ENCODE measurements at regions not wholly inside any gene's neighbourhood (a gene's known extent, or its start where the extent isn't known, plus 50 kb on each side); places are given as distances from the start of the nearest gene placed in this dataset.

GRCh38 chr20:10824750-10825500 is 151.1 kb upstream of the JAG1 start:
- in situ Hi-C loops (cut with MboI) (no loop called here), intact Hi-C loops (cut with micrococcal nuclease; ENCODE audit: unreplicated experiment) (no loop called here)
- Histone ChIP-seq H3K4me2 (ENCODE audit: control insufficient read depth, insufficient read depth) (no peak overlapping the region), H3K79me2 (ENCODE audit: control insufficient read depth, insufficient read depth, low read length) (no peaks in the 10 kb centered on the region), H2AFZ (ENCODE audit: control insufficient read depth, low read depth, low read length) (no peak overlapping the region), H3K27ac (ENCODE audit: control insufficient read depth, insufficient read depth) (no peak overlapping the region), H3K9me3 (replicated peaks; ENCODE audit: control insufficient read depth, insufficient read depth, low read length) (no peaks in the 10 kb centered on the region; the same call in 2 of the 3 replicates), H3K9ac (ENCODE audit: control insufficient read depth, insufficient read depth, low read length) (no peak overlapping the region), H3K27me3 (replicated peaks in 1 of 2; ENCODE audit: control insufficient read depth in 2 of 2, insufficient read depth in 2 of 2, low read length in 1 of 2) (no peaks in the 10 kb centered on the region), H3K36me3 (ENCODE audit: control insufficient read depth in 2 of 2, insufficient read depth in 2 of 2, low read length in 1 of 2) (no peaks in the 10 kb centered on the region), H4K20me1 (ENCODE audit: control insufficient read depth, insufficient read depth) (no peaks in the 10 kb centered on the region), H3K4me1 (ENCODE audit: control insufficient read depth, insufficient read depth, low read length) (no peaks in the 10 kb centered on the region), H3K4me3 (no peak overlapping the region)
- RAD21 ChIA-PET (ENCODE audit: unreplicated experiment), result no interaction called here
- POLR2A ChIA-PET, result no interaction called here
- SMC1A ChIA-PET (ENCODE audit: uncharacterized antibody, unreplicated experiment), result no interaction called here
- BruUV-seq (replicated peaks), result no TSS peak
- 46% methylated on average over 11 of the region's 11 CpGs for WGBS (ENCODE audit: insufficient coverage, insufficient replicate concordance, low lambda C conversion rate, missing lambda C conversion rate)
- no peak for ATAC-seq
- FAIRE-seq, result no peak
- DNase-seq (ENCODE audit: low read depth, low spot score), result no peak
- no peak for TF ChIP-seq EP300 (IDR thresholded peaks at IDR 0.05; ENCODE audit: borderline replicate concordance in 1 of 2, control insufficient read depth in 1 of 2, low read depth in 2 of 2, low read length in 2 of 2)
- no peak for TF ChIP-seq SMARCA5 (IDR thresholded peaks at IDR 0.05)
- TF ChIP-seq CUX1 (IDR thresholded peaks at IDR 0.05; ENCODE audit: insufficient replicate concordance, low read depth, low read length), result no peak
- no peak for TF ChIP-seq MXI1 (IDR thresholded peaks at IDR 0.05; ENCODE audit: low read depth, low read length)
- CTCF ChIA-PET, result no interaction called here

All from GM12878 (cell line).